H1 (cell line): ENCODE measurements at regions not wholly inside any gene's neighbourhood (a gene's known extent, or its start where the extent isn't known, plus 50 kb on each side); places are given as distances from the start of the nearest gene placed in this dataset.
A peak's percentile ranks its signal among the peaks of the same experiment; 100 is the strongest.

Experiments used
- CTCF ChIA-PET: fragments of 300-600 bp; sonication (Branson Sonifier 250); formaldehyde crosslinking; loops from one replicate; lab custom pipeline; 2021; ENCODE audit not compliant: partially characterized antibody; lab: Charles Lee
- POLR2A ChIA-PET: fragments of 300-600 bp; sonication (Branson Sonifier 250); formaldehyde crosslinking; loops from one replicate; lab custom pipeline; 2021; ENCODE audit warnings: inconsistent platforms; ENCODE audit not compliant: partially characterized antibody; lab: Charles Lee
- DNase-seq, 2 experiments: peaks; one replicate each; pipeline versions ENCODE4 v3.0.0 to v3.0.0-alpha.2; 2010 to 2022; ENCODE audit warnings: low spot score in 2 of 2, low read depth in 1 of 2, mixed read lengths in 1 of 2
- FAIRE-seq: peaks from 2 replicates; lab custom pipeline; 2011; peaks lifted over from hg19 to GRCh38; lab: Jason Lieb, UNC
- H2AFZ ChIP-seq: 2 replicates; pipeline ENCODE4 v1.8.1; 2012; ENCODE audit warnings: low read length, inconsistent platforms
- H2AK5ac ChIP-seq: 2 replicates; pipeline ENCODE4 v1.6.1; 2013; ENCODE audit warnings: low read depth, low read length
- H2BK120ac ChIP-seq: replicated peaks from 2 replicates; pipeline ENCODE3; 2013; ENCODE audit warnings: low read depth, low read length, inconsistent platforms
- H2BK12ac ChIP-seq: 2 replicates; pipeline ENCODE4 v1.6.1; 2013; ENCODE audit warnings: low read depth, low read length
- H2BK15ac ChIP-seq: 2 replicates; pipeline ENCODE4 v1.6.1; 2013; ENCODE audit warnings: low read length
- H2BK20ac ChIP-seq: 2 replicates; pipeline ENCODE4 v1.6.1; 2013; ENCODE audit warnings: low read length
- H2BK5ac ChIP-seq: 2 replicates; pipeline ENCODE4 v1.6.1; 2013; ENCODE audit warnings: low read depth, low read length
- H3K14ac ChIP-seq: 2 replicates; pipeline ENCODE4 v1.6.1; 2013; ENCODE audit warnings: inconsistent platforms; ENCODE audit not compliant: insufficient read length
- H3K18ac ChIP-seq: 2 replicates; pipeline ENCODE4 v1.6.1; 2013; ENCODE audit warnings: low read length; ENCODE audit errors: extremely low read depth
- H3K23ac ChIP-seq: 2 replicates; pipeline ENCODE4 v1.6.1; 2013; ENCODE audit warnings: inconsistent platforms; ENCODE audit not compliant: insufficient read length
- H3K23me2 ChIP-seq: 2 replicates; pipeline ENCODE4 v1.6.1; 2013; ENCODE audit warnings: low read depth, low read length
- H3K27ac ChIP-seq: 2 replicates; pipeline ENCODE4 v1.6.1; 2011; ENCODE audit warnings: low read depth, low read length, inconsistent platforms
- H3K27me3 ChIP-seq, 4 experiments: replicated peaks in 1 of 4; 1 replicate in 1 of 4; 2 replicates in 3 of 4; pipeline versions ENCODE4 v1.6.1 to v1.8.1; 2011 to 2013; ENCODE audit warnings: low read length in 3 of 4, mild to moderate bottlenecking in 3 of 4, inconsistent platforms in 2 of 4, mixed read lengths in 2 of 4, moderate library complexity in 1 of 4; ENCODE audit not compliant: control insufficient read depth in 3 of 4, insufficient read depth in 3 of 4; ENCODE audit errors: extremely low read depth in 1 of 4
- H3K36me3 ChIP-seq, 4 experiments: 2 replicates each; pipeline versions ENCODE4 v1.6.1 to v1.8.1; 2011 to 2013; ENCODE audit warnings: mild to moderate bottlenecking in 4 of 4, low read length in 3 of 4, moderate library complexity in 2 of 4, control low read depth in 1 of 4, inconsistent platforms in 1 of 4; ENCODE audit not compliant: insufficient read depth in 4 of 4, control insufficient read depth in 2 of 4
- H3K4ac ChIP-seq: replicated peaks from 2 replicates; pipeline ENCODE3; 2013; ENCODE audit warnings: low read length, low read depth, mixed read lengths, inconsistent platforms; ENCODE audit not compliant: insufficient read length
- H3K4me1 ChIP-seq, 4 experiments: replicated peaks in 1 of 4; 1 replicate in 1 of 4; 2 replicates in 3 of 4; pipeline versions ENCODE4 v1.6.1 to v1.8.1; 2011 to 2013; ENCODE audit warnings: low read length in 3 of 4, inconsistent platforms in 2 of 4, mixed read lengths in 1 of 4; ENCODE audit not compliant: insufficient read depth in 4 of 4, control insufficient read depth in 3 of 4
- H3K4me2 ChIP-seq, 2 experiments: 2 replicates each; pipeline versions ENCODE4 v1.6.1 to v1.8.1; 2011 to 2013; ENCODE audit warnings: low read depth in 2 of 2, low read length in 2 of 2, control low read depth in 1 of 2, inconsistent platforms in 1 of 2, mild to moderate bottlenecking in 1 of 2; ENCODE audit not compliant: insufficient read depth in 1 of 2
- H3K4me3 ChIP-seq, 4 experiments: fragments of 200-600, 300-600 bp in 1 of 4; sonication (generic), shearing (Covaris generic), sonication (Bioruptor Twin) in 1 of 4; 2 replicates each; pipeline versions ENCODE4 v1.5.1 to v1.8.1; 2011 to 2016; ENCODE audit warnings: low read length in 4 of 4, low read depth in 3 of 4, control low read depth in 2 of 4, inconsistent platforms in 2 of 4, mild to moderate bottlenecking in 2 of 4, mixed read lengths in 1 of 4, moderate library complexity in 1 of 4; ENCODE audit not compliant: insufficient read depth in 2 of 4; ENCODE audit errors: extremely low read depth in 1 of 4
- H3K56ac ChIP-seq: replicated peaks from 2 replicates; pipeline ENCODE3; 2013; ENCODE audit warnings: low read depth, mild to moderate bottlenecking, mixed read lengths, low read length, inconsistent platforms; ENCODE audit not compliant: insufficient read length
- H3K79me1 ChIP-seq: 2 replicates; pipeline ENCODE4 v1.6.1; 2013; ENCODE audit warnings: low read depth, low read length, control low read depth
- H3K79me2 ChIP-seq, 2 experiments: 2 replicates each; pipeline versions ENCODE4 v1.6.1 to v1.8.1; 2012 to 2013; ENCODE audit warnings: low read length in 2 of 2, mild to moderate bottlenecking in 2 of 2, inconsistent platforms in 1 of 2; ENCODE audit not compliant: insufficient read depth in 2 of 2, control insufficient read depth in 1 of 2
- H3K9ac ChIP-seq, 4 experiments: replicated peaks in 1 of 4; 1 replicate in 1 of 4; 2 replicates in 3 of 4; pipeline versions ENCODE4 v1.6.1 to v1.8.1; 2011 to 2013; ENCODE audit warnings: low read depth in 3 of 4, low read length in 3 of 4, control low read depth in 2 of 4, mild to moderate bottlenecking in 2 of 4, moderate library complexity in 2 of 4, inconsistent platforms in 1 of 4; ENCODE audit errors: extremely low read depth in 1 of 4
- H3K9me3 ChIP-seq, 2 experiments: 2 replicates each; pipeline versions ENCODE4 v1.6.1 to v1.8.1; 2012 to 2013; ENCODE audit warnings: mild to moderate bottlenecking in 2 of 2, moderate library complexity in 2 of 2, control low read depth in 1 of 2, inconsistent platforms in 1 of 2, low read depth in 1 of 2, low read length in 1 of 2, mixed read lengths in 1 of 2; ENCODE audit not compliant: insufficient read depth in 2 of 2
- H4K20me1 ChIP-seq, 2 experiments: replicated peaks in 1 of 2; 2 replicates each; pipeline versions ENCODE3 to v1.8.1; 2011 to 2013; ENCODE audit warnings: inconsistent platforms in 2 of 2, low read length in 2 of 2, mild to moderate bottlenecking in 1 of 2; ENCODE audit not compliant: insufficient read depth in 2 of 2, control insufficient read depth in 1 of 2
- H4K5ac ChIP-seq: 2 replicates; pipeline ENCODE4 v1.6.1; 2013; ENCODE audit warnings: low read length, low read depth, mixed read lengths, inconsistent platforms; ENCODE audit not compliant: insufficient read length
- H4K8ac ChIP-seq: 2 replicates; pipeline ENCODE4 v1.8.0; 2013; ENCODE audit warnings: mild to moderate bottlenecking, moderate library complexity, low read length, inconsistent platforms; ENCODE audit not compliant: insufficient read depth; ENCODE audit errors: extremely low read depth
- H4K91ac ChIP-seq: replicated peaks from 2 replicates; pipeline ENCODE3; 2013; ENCODE audit warnings: low read length, mixed read lengths, inconsistent platforms; ENCODE audit not compliant: insufficient read length
- ASH2L ChIP-seq: fragments of 200-600, 300-600 bp; sonication (generic); IDR thresholded peaks from one replicate; pipeline ENCODE4 v1.7.1; 2017; ENCODE audit warnings: low read length
- ATF2 ChIP-seq: IDR thresholded peaks from 2 replicates; pipeline ENCODE4 v1.6.1; 2012; ENCODE audit warnings: low read length, inconsistent platforms
- BRCA1 ChIP-seq: IDR thresholded peaks from 2 replicates; pipeline ENCODE4 v1.6.1; 2012; ENCODE audit warnings: low read depth, low read length, improper control_type of control experiment
- CBX8 ChIP-seq: fragments of 300-800, 300-1000 bp; sonication (generic); IDR thresholded peaks from 2 replicates; pipeline ENCODE4 v1.7.1; 2016; ENCODE audit warnings: low read depth, low read length, borderline replicate concordance
- CREB1 ChIP-seq: IDR thresholded peaks from 2 replicates; pipeline ENCODE4 v1.6.1; 2012; ENCODE audit warnings: inconsistent platforms
- GABPA ChIP-seq: IDR thresholded peaks from 2 replicates; pipeline ENCODE4 v1.6.1; 2011; ENCODE audit warnings: mild to moderate bottlenecking, low read length, moderate library complexity, borderline replicate concordance; ENCODE audit not compliant: insufficient read depth
- KDM1A ChIP-seq: fragments of 200-600, 300-600 bp; sonication (generic); IDR thresholded peaks from 2 replicates; pipeline ENCODE4 v1.7.1; 2016; ENCODE audit warnings: mild to moderate bottlenecking, low read length, borderline replicate concordance
- MAFK ChIP-seq: IDR thresholded peaks from 2 replicates; pipeline ENCODE4 v1.6.1; 2012; ENCODE audit warnings: low read depth, mild to moderate bottlenecking, improper control_type of control experiment, low read length
- PHF8 ChIP-seq: fragments of 200-600 bp; sonication (generic); conservative IDR thresholded peaks from 2 replicates; pipeline ENCODE4 v1.7.1; 2012; ENCODE audit warnings: low read depth, mild to moderate bottlenecking, inconsistent platforms, low read length, moderate library complexity
- RFX5 ChIP-seq: IDR thresholded peaks from 2 replicates; pipeline ENCODE4 v1.6.1; 2011; ENCODE audit warnings: low read depth, low read length, improper control_type of control experiment, borderline replicate concordance
- TEAD4 ChIP-seq: IDR thresholded peaks from 2 replicates; pipeline ENCODE4 v1.6.1; 2012; ENCODE audit warnings: low read depth, low read length, inconsistent platforms, mixed read lengths
- WGBS, 2 experiments: shearing (Covaris generic) in 1 of 2; methylation state at CpG; one replicate each; pipeline versions ENCODE4 v1.1.6 to v1.1.7; 2013 to 2015; ENCODE audit warnings: low lambda C conversion rate in 2 of 2, mixed read lengths in 2 of 2, inconsistent platforms in 1 of 2, low coverage in 1 of 2, missing lambda C conversion rate in 1 of 2; ENCODE audit not compliant: insufficient replicate concordance in 2 of 2, insufficient coverage in 1 of 2, insufficient read length in 1 of 2; ENCODE audit errors: extremely low coverage in 1 of 2, missing lambda C conversion rate in 1 of 2; 5-methylcytosine and 5-hydroxymethylcytosine counted together
- TF ChIP-seq, protein P1 (sequence below): IDR thresholded peaks from 2 replicates; pipeline ENCODE4 v1.6.1; 2012; ENCODE audit warnings: inconsistent platforms
- TF ChIP-seq, protein P2 (sequence below): IDR thresholded peaks from 2 replicates; pipeline ENCODE4 v1.6.1; 2011; ENCODE audit warnings: low read depth, mild to moderate bottlenecking, low read length; ENCODE audit not compliant: insufficient read depth

DNA sequence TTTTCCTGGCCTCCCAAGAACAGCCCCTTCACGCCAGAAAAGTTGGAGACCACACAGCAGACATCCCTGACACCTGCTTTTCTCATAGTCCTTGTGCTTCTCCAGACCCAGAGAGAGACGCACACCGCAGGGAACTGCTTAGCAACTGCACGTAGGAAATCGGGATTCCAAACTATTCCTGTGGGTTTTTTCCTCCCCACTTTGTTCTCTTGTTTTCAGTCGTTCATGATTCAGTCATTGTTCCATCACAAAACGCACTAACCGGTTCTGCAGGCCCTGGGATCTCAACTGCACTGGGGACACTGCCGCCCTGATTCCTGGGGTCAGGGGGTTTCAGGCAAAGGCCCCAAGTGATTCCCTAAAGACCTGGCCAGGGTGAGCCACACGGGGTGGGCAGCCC lies 588.0 kb upstream of the KLF4 start:
- no peaks in the 10 kb centered on the region for H3K9me3 ChIP-seq
- no peak for FAIRE-seq
- CTCF ChIA-PET, result no interaction called here
- TF ChIP-seq BRCA1, result no peak
- no peak for TF ChIP-seq ATF2
- TF ChIP-seq GABPA, result no peak
- no peak for TF ChIP-seq TEAD4
- TF ChIP-seq KDM1A, result no peak
- no peak for TF ChIP-seq CREB1
- TF ChIP-seq, protein P1, sequence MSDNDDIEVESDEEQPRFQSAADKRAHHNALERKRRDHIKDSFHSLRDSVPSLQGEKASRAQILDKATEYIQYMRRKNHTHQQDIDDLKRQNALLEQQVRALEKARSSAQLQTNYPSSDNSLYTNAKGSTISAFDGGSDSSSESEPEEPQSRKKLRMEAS, result no peak
- no peak for TF ChIP-seq CBX8
- TF ChIP-seq ASH2L, result no peak
- no peak for TF ChIP-seq MAFK
- no peak for TF ChIP-seq RFX5
- no peak for TF ChIP-seq PHF8
- TF ChIP-seq, protein P2, sequence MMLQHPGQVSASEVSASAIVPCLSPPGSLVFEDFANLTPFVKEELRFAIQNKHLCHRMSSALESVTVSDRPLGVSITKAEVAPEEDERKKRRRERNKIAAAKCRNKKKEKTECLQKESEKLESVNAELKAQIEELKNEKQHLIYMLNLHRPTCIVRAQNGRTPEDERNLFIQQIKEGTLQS, result no peak

More for the DNA sequence above, 588.0 kb upstream of the KLF4 start:
- Histone ChIP-seq H4K20me1 (no peaks in the 10 kb centered on the region), H2BK12ac (peak overlapping the region; percentile 68; the same call in 1 of the 2 replicates), H3K4me2 (no peak overlapping the region), H3K79me2 (no peaks in the 10 kb centered on the region), H3K23ac (no peak overlapping the region), H4K91ac (no peak overlapping the region), H2BK5ac (no peak overlapping the region), H2AK5ac (no peak overlapping the region), H3K14ac (no peak overlapping the region), H2BK20ac (no peak overlapping the region), H3K56ac (no peak overlapping the region), H3K4me1 (no peaks in the 10 kb centered on the region), H2BK15ac (no peak overlapping the region), H2BK120ac (no peak overlapping the region), H3K27ac (no peak overlapping the region), H2AFZ (no peak overlapping the region), H4K8ac (no peak overlapping the region), H3K4ac (no peak overlapping the region), H3K27me3 (no peaks in the 10 kb centered on the region; a peak in 1 of 7 replicates), H3K18ac (no peak overlapping the region), H3K23me2 (no peaks in the 10 kb centered on the region), H3K4me3 (no peak overlapping the region), H4K5ac (no peak overlapping the region), H3K79me1 (no peaks in the 10 kb centered on the region), H3K36me3 (no peaks in the 10 kb centered on the region), H3K9ac (no peak overlapping the region)
- 95% methylated on average over 10 of the region's 10 CpGs; no CpG with 5 or more reads in 1 of the 2 experiments for WGBS, 2 experiments
- POLR2A ChIA-PET, result no interaction called here
- no peak for DNase-seq
